ENCODE measurements at regions not wholly inside any gene's neighbourhood (a gene's known extent, or its start where the extent isn't known, plus 50 kb on each side); places are given as distances from the start of the nearest gene placed in this dataset.

- no peak for DNase-seq
- no peaks in the 10 kb centered on the region for H4K20me1 ChIP-seq (ENCODE audit: control insufficient read depth, insufficient read depth, insufficient read length)
- H2AK5ac ChIP-seq (ENCODE audit: insufficient read length, low read length) = no peak overlapping the region
- no peak overlapping the region for H2BK20ac ChIP-seq (ENCODE audit: low read depth, low read length, poor library complexity, severe bottlenecking)
- Mint-ChIP-seq H3K27ac (no peak overlapping the region), H3K27me3 (ENCODE audit: low read depth) (no peaks in the 10 kb centered on the region), H3K9me3 (no peaks in the 10 kb centered on the region), H3K4me1 (0 out of 4 replicates have a peak, but pooled peaks cover 0 to 2% of the 10 kb centered on the region in 2 experiments), H3K36me3 (ENCODE audit: insufficient read depth in 1 of 3, low read depth in 3 of 3) (no peaks in the 10 kb centered on the region), H3K4me3 (no peak overlapping the region)
- H3K4me1 ChIP-seq (ENCODE audit: insufficient read depth, low read length) = no peaks in the 10 kb centered on the region
- no peak overlapping the region for H3K27ac ChIP-seq (ENCODE audit: insufficient read length, low read depth, low read length)
- no peak overlapping the region for H3K4ac ChIP-seq (ENCODE audit: low read depth, low read length)
- TF ChIP-seq CTCF (conservative IDR thresholded peaks at IDR 0.05) = no peak
- no peak overlapping the region for H4K5ac ChIP-seq (ENCODE audit: insufficient read length, low read depth, low read length)
- H3K23me2 ChIP-seq (ENCODE audit: insufficient read length, low read depth, low read length, poor library complexity, severe bottlenecking) = no peaks in the 10 kb centered on the region
- no peak overlapping the region for H3K18ac ChIP-seq (ENCODE audit: insufficient read length, low read depth, low read length)
- H3K9me3 ChIP-seq (ENCODE audit: control insufficient read depth, low read depth, low read length) = no peaks in the 10 kb centered on the region
- H3K4me2 ChIP-seq (ENCODE audit: insufficient read depth, insufficient read length, low read length) = no peak overlapping the region
- no peak overlapping the region for H2BK120ac ChIP-seq (ENCODE audit: low read depth, low read length, poor library complexity, severe bottlenecking)
- H3T11ph ChIP-seq (ENCODE audit: low read length) = no peak overlapping the region
- H2BK12ac ChIP-seq (ENCODE audit: insufficient read length, low read depth, low read length) = no peak overlapping the region
- H2AFZ ChIP-seq (ENCODE audit: low read length) = no peak overlapping the region
- H3K14ac ChIP-seq (ENCODE audit: insufficient read depth, low read length) = no peak overlapping the region
- H3K27me3 ChIP-seq (ENCODE audit: insufficient read depth, low read length) = no peaks in the 10 kb centered on the region
- H4K91ac ChIP-seq (ENCODE audit: insufficient read length, low read depth, low read length) = no peak overlapping the region
- no peaks in the 10 kb centered on the region for H3K79me2 ChIP-seq (ENCODE audit: insufficient read depth, low read length)
- H3K79me1 ChIP-seq (ENCODE audit: insufficient read depth, low read depth, low read length, poor library complexity, severe bottlenecking) = no peaks in the 10 kb centered on the region
- H3K23ac ChIP-seq (ENCODE audit: insufficient read length, low read depth, low read length) = no peak overlapping the region
- no peak overlapping the region for H3K9ac ChIP-seq (ENCODE audit: extremely low read depth, insufficient read length, low read length)
- H2BK15ac ChIP-seq (ENCODE audit: low read depth, low read length) = no peak overlapping the region
- WGBS (ENCODE audit: extremely low coverage, insufficient read length, low lambda C conversion rate) = no CpG with 5 or more reads among the region's 1 CpG
- H2BK5ac ChIP-seq (ENCODE audit: insufficient read length, low read length) = no peak overlapping the region
- no peak overlapping the region for H3K56ac ChIP-seq (ENCODE audit: insufficient read length, low read depth, low read length)
- H4K8ac ChIP-seq (replicated peaks; ENCODE audit: insufficient read length, low read depth, low read length) = no peak overlapping the region
Measured at GRCh38 chr7:34247468-34247867, 342.1 kb downstream of the BMPER start.

Measured in H9 (cell line).